Endothelial cell of umbilical vein (primary cell): ENCODE measurements at regions not wholly inside any gene's neighbourhood (a gene's known extent, or its start where the extent isn't known, plus 50 kb on each side); places are given as distances from the start of the nearest gene placed in this dataset.

Experiments
- BruUV-seq: library from RNA; stranded (reverse); fragments of 400-500 nt; replicated peaks from 2 replicates; lab custom pipeline; 2021; lab: Mats Ljungman, UMichigan
- CTCF ChIA-PET: fragments of 300-600, 350-600 bp; sonication (Branson Sonifier 250); formaldehyde crosslinking; loops from one replicate; lab custom pipeline; 2021; ENCODE audit warnings: antibody characterized with exemption, inconsistent platforms; lab: Charles Lee
- POLR2A ChIA-PET: fragments of 300-600, 350-600 bp; sonication (Branson Sonifier 250); formaldehyde crosslinking; loops from one replicate; lab custom pipeline; 2021; ENCODE audit warnings: antibody characterized with exemption, inconsistent platforms; lab: Charles Lee
- DNase-seq: peaks from one replicate; pipeline ENCODE4 v3.0.0-alpha.2; 2011; ENCODE audit warnings: low read depth, low spot score
- FAIRE-seq: peaks from 2 replicates; lab custom pipeline; 2011; peaks lifted over from hg19 to GRCh38; lab: Jason Lieb, UNC
- H2AFZ ChIP-seq: 2 replicates; pipeline ENCODE4 v1.6.0; 2012; ENCODE audit warnings: low read depth, low read length, control low read depth, inconsistent platforms
- H3K27ac ChIP-seq: 2 replicates; pipeline ENCODE4 v1.5.1; 2011; ENCODE audit warnings: low read depth, mild to moderate bottlenecking, control low read depth, low read length, moderate library complexity; ENCODE audit not compliant: insufficient read depth
- H3K27me3 ChIP-seq, 2 experiments: 2 replicates each; pipeline versions ENCODE4 v1.6.0 to v1.6.1; 2011; ENCODE audit warnings: low read length in 2 of 2, mixed read lengths in 1 of 2; ENCODE audit not compliant: control insufficient read depth in 2 of 2, insufficient read depth in 2 of 2
- H3K36me3 ChIP-seq, 2 experiments: 2 replicates in 1 of 2; 3 replicates in 1 of 2; pipeline ENCODE4 v1.5.1; 2011; ENCODE audit warnings: low read length in 2 of 2, mild to moderate bottlenecking in 1 of 2, moderate library complexity in 1 of 2; ENCODE audit not compliant: control insufficient read depth in 2 of 2, insufficient read depth in 2 of 2; ENCODE audit errors: extremely low read depth in 1 of 2
- H3K4me1 ChIP-seq: 3 replicates; pipeline ENCODE4 v1.5.1; 2011; ENCODE audit warnings: mild to moderate bottlenecking, low read length; ENCODE audit not compliant: control insufficient read depth, insufficient read depth; ENCODE audit errors: extremely low read depth
- H3K4me2 ChIP-seq: 2 replicates; pipeline ENCODE4 v1.6.1; 2011; ENCODE audit warnings: low read length, control low read depth, mixed read lengths; ENCODE audit not compliant: insufficient read depth
- H3K4me3 ChIP-seq, 3 experiments: fragments of 200-600 bp in 1 of 3; sonication (generic), shearing (Covaris generic) in 1 of 3; replicated peaks in 1 of 3; 2 replicates each; pipeline ENCODE4 v1.5.1; 2011 to 2016; ENCODE audit warnings: control low read depth in 3 of 3, low read length in 3 of 3, mild to moderate bottlenecking in 2 of 3, inconsistent platforms in 1 of 3, low read depth in 1 of 3, moderate library complexity in 1 of 3; ENCODE audit not compliant: insufficient read depth in 1 of 3
- H3K79me2 ChIP-seq: 2 replicates; pipeline ENCODE4 v1.6.0; 2012; ENCODE audit warnings: low read length, inconsistent platforms; ENCODE audit not compliant: control insufficient read depth, insufficient read depth
- H3K9ac ChIP-seq: replicated peaks from 2 replicates; pipeline ENCODE3; 2011; ENCODE audit warnings: low read length, control low read depth; ENCODE audit not compliant: insufficient read depth; ENCODE audit errors: extremely low read depth
- H3K9me1 ChIP-seq: replicated peaks from 3 replicates; pipeline ENCODE4 v1.6.0; 2011; ENCODE audit warnings: mild to moderate bottlenecking, low read length; ENCODE audit not compliant: control insufficient read depth, insufficient read depth; ENCODE audit errors: extremely low read depth
- H3K9me3 ChIP-seq: replicated peaks from 2 replicates; pipeline ENCODE4 v1.5.1; 2012; ENCODE audit warnings: low read length, inconsistent platforms; ENCODE audit not compliant: control insufficient read depth, insufficient read depth
- H4K20me1 ChIP-seq: replicated peaks from 2 replicates; pipeline ENCODE3; 2011; ENCODE audit warnings: mild to moderate bottlenecking, low read length; ENCODE audit not compliant: control insufficient read depth, insufficient read depth; ENCODE audit errors: extremely low read depth
- EZH2 ChIP-seq: IDR thresholded peaks from 2 replicates; pipeline ENCODE4 v1.6.1; 2012; ENCODE audit warnings: borderline replicate concordance, low read depth, mild to moderate bottlenecking, moderate library complexity, low read length, inconsistent platforms; ENCODE audit not compliant: severe bottlenecking
- FOS ChIP-seq: IDR thresholded peaks from 2 replicates; pipeline ENCODE4 v1.6.1; 2011; ENCODE audit warnings: mild to moderate bottlenecking, low read length, moderate library complexity, borderline replicate concordance; ENCODE audit not compliant: insufficient read depth
- GATA2 ChIP-seq: IDR thresholded peaks from 2 replicates; pipeline ENCODE4 v1.7.0; 2011; ENCODE audit warnings: low read depth, mild to moderate bottlenecking, moderate library complexity, mixed read lengths, low read length; ENCODE audit not compliant: insufficient read length, insufficient read depth
- JUN ChIP-seq: IDR thresholded peaks from 2 replicates; pipeline ENCODE4 v1.6.1; 2011; ENCODE audit warnings: borderline replicate concordance, low read depth; ENCODE audit not compliant: insufficient read length, insufficient read depth
- MYC ChIP-seq: IDR thresholded peaks from one replicate; pipeline ENCODE4 v1.6.1; 2011; ENCODE audit warnings: mild to moderate bottlenecking, low read depth, low read length
- POLR2A ChIP-seq: IDR thresholded peaks from 2 replicates; pipeline ENCODE4 v1.6.1; 2012; ENCODE audit warnings: low read depth, mild to moderate bottlenecking, control low read depth, low read length
- POLR2AphosphoS5 ChIP-seq: IDR thresholded peaks from 2 replicates; pipeline ENCODE4 v1.6.1; 2012; ENCODE audit warnings: low read depth, mild to moderate bottlenecking, control low read depth, low read length, moderate library complexity; ENCODE audit not compliant: insufficient read depth
- dilution Hi-C: fragments of 300-500 bp; cut with MboI; formaldehyde crosslinking; loops from one replicate; pipeline ENCODE4 v1.15.0; 2019; ENCODE audit warnings: low sequenced_read_pairs; ENCODE audit not compliant: extremely low pct_ligation_motif_present
- intact Hi-C: fragments of 100-400 bp; cut with micrococcal nuclease; formaldehyde crosslinking; loops from one replicate; pipeline ENCODE4 v1.10.0; 2022
- TF ChIP-seq, protein P1 (sequence below): IDR thresholded peaks from 2 replicates; pipeline ENCODE4 v1.6.1; 2011; ENCODE audit not compliant: insufficient read depth, insufficient read length
- TF ChIP-seq, protein P2 (sequence below), 2 donors: IDR thresholded peaks; 1 replicate in 1 of 2; 2 replicates in 1 of 2; pipeline ENCODE4 v1.5.1; 2011; ENCODE audit warnings: low read length in 2 of 2, mild to moderate bottlenecking in 2 of 2, moderate library complexity in 2 of 2, control low read depth in 1 of 2, inconsistent platforms in 1 of 2, low read depth in 1 of 2; ENCODE audit not compliant: insufficient read depth in 1 of 2; ENCODE audit errors: extremely low read depth in 1 of 2

DNA sequence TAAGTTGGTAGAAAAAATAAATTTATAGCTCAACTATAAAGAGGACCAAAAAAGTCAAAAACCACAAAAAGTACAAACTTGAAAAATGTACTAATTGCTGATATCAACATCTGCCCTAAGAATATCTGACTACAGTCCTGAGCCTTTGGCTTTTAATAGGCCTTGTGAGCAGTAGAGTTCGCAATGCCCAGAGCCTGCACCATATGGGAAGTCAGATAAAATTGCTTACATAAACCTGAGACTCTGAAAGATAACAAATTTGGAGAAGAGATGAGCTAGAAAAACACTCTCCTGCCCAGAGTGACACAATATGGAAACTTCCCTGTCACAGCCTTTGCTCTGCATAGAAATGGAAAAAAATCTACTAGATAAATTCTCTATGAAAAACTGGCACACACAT, 368.0 kb upstream of the GRIN3A start:
- DNase-seq = no peak
- dilution Hi-C loops (no loop called here), intact Hi-C loops (no loop called here)
- H4K20me1 ChIP-seq = no peaks in the 10 kb centered on the region
- peaks cover 2% of the 10 kb centered on the region for H3K9me3 ChIP-seq
- BruUV-seq = no TSS peak
- H3K4me1 ChIP-seq = no peaks in the 10 kb centered on the region
- no peak overlapping the region for H2AFZ ChIP-seq
- H3K27ac ChIP-seq = no peak overlapping the region
- no peaks in the 10 kb centered on the region for H3K9me1 ChIP-seq
- TF ChIP-seq GATA2 (no peak), POLR2A (no peak), POLR2AphosphoS5 (no peak), MYC (no peak), FOS (no peak), JUN (no peak), EZH2 (no peak)
- TF ChIP-seq, protein P1, sequence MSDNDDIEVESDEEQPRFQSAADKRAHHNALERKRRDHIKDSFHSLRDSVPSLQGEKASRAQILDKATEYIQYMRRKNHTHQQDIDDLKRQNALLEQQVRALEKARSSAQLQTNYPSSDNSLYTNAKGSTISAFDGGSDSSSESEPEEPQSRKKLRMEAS = no peak
- TF ChIP-seq, protein P2, sequence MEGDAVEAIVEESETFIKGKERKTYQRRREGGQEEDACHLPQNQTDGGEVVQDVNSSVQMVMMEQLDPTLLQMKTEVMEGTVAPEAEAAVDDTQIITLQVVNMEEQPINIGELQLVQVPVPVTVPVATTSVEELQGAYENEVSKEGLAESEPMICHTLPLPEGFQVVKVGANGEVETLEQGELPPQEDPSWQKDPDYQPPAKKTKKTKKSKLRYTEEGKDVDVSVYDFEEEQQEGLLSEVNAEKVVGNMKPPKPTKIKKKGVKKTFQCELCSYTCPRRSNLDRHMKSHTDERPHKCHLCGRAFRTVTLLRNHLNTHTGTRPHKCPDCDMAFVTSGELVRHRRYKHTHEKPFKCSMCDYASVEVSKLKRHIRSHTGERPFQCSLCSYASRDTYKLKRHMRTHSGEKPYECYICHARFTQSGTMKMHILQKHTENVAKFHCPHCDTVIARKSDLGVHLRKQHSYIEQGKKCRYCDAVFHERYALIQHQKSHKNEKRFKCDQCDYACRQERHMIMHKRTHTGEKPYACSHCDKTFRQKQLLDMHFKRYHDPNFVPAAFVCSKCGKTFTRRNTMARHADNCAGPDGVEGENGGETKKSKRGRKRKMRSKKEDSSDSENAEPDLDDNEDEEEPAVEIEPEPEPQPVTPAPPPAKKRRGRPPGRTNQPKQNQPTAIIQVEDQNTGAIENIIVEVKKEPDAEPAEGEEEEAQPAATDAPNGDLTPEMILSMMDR (IDR thresholded peaks at IDR 0.05; ENCODE audit: extremely low read depth in 1 of 2, insufficient read depth in 1 of 2, low read depth in 1 of 2, low read length in 2 of 2) = no peak
- no peaks in the 10 kb centered on the region for H3K79me2 ChIP-seq
- no peaks in the 10 kb centered on the region for H3K27me3 ChIP-seq
- H3K9ac ChIP-seq = no peak overlapping the region
- no peak overlapping the region for H3K4me3 ChIP-seq
- ChIA-PET CTCF (no interaction called here), POLR2A (no interaction called here)
- H3K4me2 ChIP-seq = no peak overlapping the region
- H3K36me3 ChIP-seq = no peaks in the 10 kb centered on the region
- FAIRE-seq = no peak
